Heart right ventricle (tissue), 16 donors: ENCODE measurements at regions not wholly inside any gene's neighbourhood (a gene's known extent, or its start where the extent isn't known, plus 50 kb on each side); places are given as distances from the start of the nearest gene placed in this dataset.

Source experiments
- ATAC-seq, 8 donors: fragments of 200-7000 bp; cut with Tn5 transposase; one replicate each; pipeline ENCODE4 v1.9.1; 2020; ENCODE audit warnings: mild to moderate bottlenecking in 8 of 8, moderate library complexity in 8 of 8, moderate number of reproducible peaks in 1 of 8
- DNase-seq, 2 donors: peaks; one replicate each; pipeline ENCODE4 v3.0.0-alpha.2; 2020
- H3K27ac ChIP-seq, 10 donors: fragments of 200-600 bp; sonication (generic) in 2 of 10; one replicate each; pipeline versions ENCODE4 v1.5.0 to v1.8.0; 2020 to 2022; ENCODE audit warnings: mild to moderate bottlenecking in 3 of 10
- H3K27me3 ChIP-seq, 7 donors: fragments of 200-600 bp; one replicate each; pipeline ENCODE4 v1.8.0; 2021 to 2022; ENCODE audit warnings: mild to moderate bottlenecking in 2 of 7
- H3K36me3 ChIP-seq, 9 donors: fragments of 200-600 bp; sonication (generic) in 1 of 9; one replicate each; pipeline versions ENCODE4 v1.5.0 to v1.8.0; 2020 to 2022; ENCODE audit warnings: mild to moderate bottlenecking in 2 of 9
- H3K4me1 ChIP-seq, 9 donors: fragments of 200-600 bp; sonication (generic) in 1 of 9; one replicate each; pipeline versions ENCODE4 v1.5.0 to v1.8.0; 2020 to 2022; ENCODE audit warnings: mild to moderate bottlenecking in 4 of 9
- H3K4me3 ChIP-seq, 10 donors: fragments of 200-600 bp; sonication (generic) in 2 of 10; one replicate each; pipeline versions ENCODE4 v1.5.0 to v1.8.0; 2020 to 2022; ENCODE audit warnings: mild to moderate bottlenecking in 7 of 10, moderate library complexity in 2 of 10
- H3K9me3 ChIP-seq, 11 donors: fragments of 200-600 bp in 10 of 11; sonication (generic) in 2 of 11; one replicate each; pipeline versions ENCODE4 v1.5.0 to v1.8.0; 2013 to 2022; ENCODE audit warnings: mild to moderate bottlenecking in 2 of 11, control low read depth in 1 of 11, moderate library complexity in 1 of 11
- CTCF ChIP-seq, 9 donors: fragments of 200-600 bp; sonication (generic) in 2 of 9; IDR thresholded peaks; one replicate each; pipeline versions ENCODE4 v1.5.0 to v1.8.0; 2021 to 2022; ENCODE audit warnings: antibody characterized with exemption in 9 of 9, mild to moderate bottlenecking in 5 of 9, moderate library complexity in 1 of 9
- WGBS, 2 donors: extraction: QIAGEN DNeasy Blood & Tissue Kit; methylation state at CpG; one replicate each; pipeline ENCODE4 v1.1.7; 2013; ENCODE audit warnings: inconsistent platforms in 1 of 2; 5-methylcytosine and 5-hydroxymethylcytosine counted together
- intact Hi-C, 10 donors: fragments of 100-400 bp; cut with DNase I; formaldehyde crosslinking; loops; one replicate each; pipeline versions ENCODE4 v1.11.1 to v1.14.2; 2022
- donor health status: Arrhythmogenic right ventricular cardiomyopathy.
- donor health status: ischemic (EF 13 %, LVEDD 7.1; RV severe dilation, severe dysfunction).
- donor health status: healthy with polysubstance abuse.
- donor health status: DM: no; HTN: yes; CAD: no.
- donor health status: DM: no; HTN: no; CAD: no.
- donor health status: ischemic (EF 25% LVEDD 6.9; RV normal size, moderate dysfunction).
- donor health status: ischemic (EF 25% LVEDD 5.7; RV mildly dilated, moderate dysfunction).
- donor health status: healthy.
- donor health status: DM: yes; HTN: yes; CAD: no.
- donor health status: Ischemic cardiomyopathy.
- donor health status: ischemic (EF 35%, LVEDD 5.7; RV mildly dilated, moderate dysfunction).
- donor health status: nonischemic (EF 11% LVEDD 7.7; RV severe dilation, severe dysfunction).
- donor health status: DM: yes; HTN: yes; CAD: no.
- donor health status: PGD.
- donor health status: ischemic (EF 29% LVEDD 5.4; RV normal size, mild dysfunction).
- donor health status: nonischemic (EF 23%, LVEDD 6.1; RV moderate dilation, normal function).

GRCh38 chr11:43135966-43136534 is 175.7 kb upstream of the API5 start:
- no peaks in the 10 kb centered on the region for H3K9me3 ChIP-seq
- no peaks in the 10 kb centered on the region for H3K27me3 ChIP-seq
- no peak overlapping the region for H3K4me3 ChIP-seq
- TF ChIP-seq CTCF (IDR thresholded peaks at IDR 0.05) = no peak
- WGBS, 2 donors = 78 to 86% methylated on average over 5 of the region's 5 CpGs
- DNase-seq (no peak), ATAC-seq (no peak)
- no peaks in the 10 kb centered on the region for H3K4me1 ChIP-seq
- H3K36me3 ChIP-seq = no peaks in the 10 kb centered on the region
- H3K27ac ChIP-seq = no peak overlapping the region
- intact Hi-C loops = loop anchor here in 2 of 10 donors (10.0 kb wide), 2 partner anchors 361 to 371 kb away; no protein-coding TSS in a partner anchor

GRCh38 chr11:43138621-43139140 is 173.1 kb upstream of the API5 start:
- no peak for TF ChIP-seq CTCF (IDR thresholded peaks at IDR 0.05)
- intact Hi-C loops = loop anchor here in 2 of 10 donors (10.0 kb wide), 2 partner anchors 364 to 374 kb away; no protein-coding TSS in a partner anchor
- Histone ChIP-seq H3K27me3 (no peaks in the 10 kb centered on the region), H3K4me3 (no peak overlapping the region), H3K9me3 (peaks cover 0 to 19% (median 8%) of the 10 kb centered on the region in 11 donors), H3K36me3 (no peaks in the 10 kb centered on the region), H3K4me1 (no peaks in the 10 kb centered on the region), H3K27ac (no peak overlapping the region)
- ATAC-seq (no peak), DNase-seq (no peak)
- WGBS, 2 donors = 96% methylated on average over 5 of the region's 5 CpGs

GRCh38 chr11:43145653-43146052 is 166.1 kb upstream of the API5 start:
- Histone ChIP-seq H3K9me3 (peaks cover 0 to 21% (median 8%) of the 10 kb centered on the region in 11 donors), H3K27me3 (peaks cover 0 to 8% (median 0%) of the 10 kb centered on the region in 7 donors), H3K4me1 (no peaks in the 10 kb centered on the region), H3K36me3 (no peaks in the 10 kb centered on the region), H3K27ac (no peak overlapping the region), H3K4me3 (no peak overlapping the region)
- 80 to 81% methylated on average over 1 of the region's 1 CpG for WGBS, 2 donors
- no peak for TF ChIP-seq CTCF (IDR thresholded peaks at IDR 0.05)
- DNase-seq = no peak
- no peak for ATAC-seq
- intact Hi-C loops = no loop called here

- no peaks in the 10 kb centered on the region for H3K4me1 ChIP-seq
- TF ChIP-seq CTCF (IDR thresholded peaks at IDR 0.05) = no peak
- no peak overlapping the region for H3K27ac ChIP-seq
- no peak overlapping the region for H3K4me3 ChIP-seq
- intact Hi-C loops = no loop called here
- H3K9me3 ChIP-seq = no peaks in the 10 kb centered on the region
- H3K27me3 ChIP-seq = peaks cover 0 to 14% (median 0%) of the 10 kb centered on the region in 7 donors
- H3K36me3 ChIP-seq = no peaks in the 10 kb centered on the region
- no peak for DNase-seq
- ATAC-seq = no peak
These were observed 161.1 kb upstream of the API5 start for GRCh38 chr11:43150697-43151096.
